AG08395 (cell line): ENCODE measurements at regions not wholly inside any gene's neighbourhood (a gene's known extent, or its start where the extent isn't known, plus 50 kb on each side); places are given as distances from the start of the nearest gene placed in this dataset.

Experiments
- DNase-seq: peaks from one replicate; pipeline ENCODE4 v3.0.0; 2012; ENCODE audit warnings: mixed read lengths, low spot score

- DNase-seq = no peak
These were observed 133.7 kb upstream of the COPS8 start for GRCh38 chr2:236951830-236952475.

- no peak for DNase-seq
These were observed 131.0 kb upstream of the COPS8 start for GRCh38 chr2:236954641-236955040.

- DNase-seq = no peak
These were observed 130.1 kb upstream of the COPS8 start for GRCh38 chr2:236955521-236956030.

GRCh38 chr2:236956031-236956618, 129.6 kb upstream of the COPS8 start:
- DNase-seq = no peak

GRCh38 chr2:236956641-236957040, 129.0 kb upstream of the COPS8 start:
- no peak for DNase-seq

GRCh38 chr2:236959036-236959435, 126.7 kb upstream of the COPS8 start:
- no peak for DNase-seq

GRCh38 chr2:236959876-236960275, 125.8 kb upstream of the COPS8 start:
- no peak for DNase-seq

GRCh38 chr2:236960531-236960930, 125.2 kb upstream of the COPS8 start:
- DNase-seq = no peak

GRCh38 chr2:236962816-236963215, 122.9 kb upstream of the COPS8 start:
- no peak for DNase-seq

GRCh38 chr2:236963631-236964182, 122.0 kb upstream of the COPS8 start:
- DNase-seq = no peak

GRCh38 chr2:236964291-236964690, 121.4 kb upstream of the COPS8 start:
- peak; percentile 36 for DNase-seq

- no peak for DNase-seq
These were observed 120.5 kb upstream of the COPS8 start for GRCh38 chr2:236965021-236965840.

GRCh38 chr2:236965841-236966096, 119.9 kb upstream of the COPS8 start:
- DNase-seq = no peak

GRCh38 chr2:236967499-236967783, 118.2 kb upstream of the COPS8 start:
- no peak for DNase-seq

- no peak for DNase-seq
These were observed 117.4 kb upstream of the COPS8 start for GRCh38 chr2:236968101-236968879.

- DNase-seq = no peak
These were observed 116.7 kb upstream of the COPS8 start for GRCh38 chr2:236968880-236969534.

GRCh38 chr2:236969767-236970655, 115.7 kb upstream of the COPS8 start:
- DNase-seq = no peak

GRCh38 chr2:236970656-236971010, 115.1 kb upstream of the COPS8 start:
- DNase-seq = no peak

- peak; percentile 41 for DNase-seq
These were observed 114.4 kb upstream of the COPS8 start for GRCh38 chr2:236971131-236971821.

GRCh38 chr2:236971919-236972381, 113.7 kb upstream of the COPS8 start:
- DNase-seq = no peak
